ENCODE measurements at regions not wholly inside any gene's neighbourhood (a gene's known extent, or its start where the extent isn't known, plus 50 kb on each side); places are given as distances from the start of the nearest gene placed in this dataset.

DNA sequence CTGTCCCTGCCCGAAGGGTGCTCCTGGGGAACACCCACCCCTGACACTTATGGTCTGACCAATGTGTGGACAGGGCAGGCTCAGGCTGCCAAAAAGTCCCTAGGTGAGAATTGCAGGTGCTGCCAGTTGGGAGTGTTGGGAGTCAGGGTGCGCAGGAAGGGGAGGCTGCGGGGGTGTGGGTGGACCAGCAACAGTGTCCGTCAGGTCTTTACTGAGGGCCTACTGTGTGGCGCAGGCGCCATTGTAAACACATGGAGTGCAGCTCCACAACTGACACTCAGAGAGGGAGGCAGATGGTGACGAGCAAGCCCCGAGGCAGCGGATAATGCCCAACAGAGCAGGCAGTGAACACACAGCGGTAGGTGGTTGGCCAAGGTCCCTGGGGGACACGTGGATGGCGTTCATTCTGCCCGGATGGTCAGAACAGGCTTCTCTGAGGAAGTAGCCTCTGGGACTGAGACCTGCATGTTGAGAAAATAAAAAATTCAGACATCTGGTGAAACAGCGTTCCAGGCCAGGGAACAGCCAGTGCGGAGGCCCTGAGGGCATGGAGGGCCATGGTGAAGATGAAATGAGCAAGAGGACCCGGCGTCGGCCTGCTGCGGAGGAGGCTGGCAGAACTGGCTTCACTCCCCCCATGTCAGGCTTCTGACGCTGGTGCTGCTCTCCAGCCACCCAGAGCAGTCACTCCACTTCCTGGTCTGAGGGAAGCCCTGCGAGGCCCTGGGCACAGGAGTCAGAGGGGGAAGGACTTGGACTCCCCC lies 136.2 kb upstream of the ZBTB40 start:
- no peak for TF ChIP-seq EZH2 (IDR thresholded peaks at IDR 0.05; ENCODE audit: borderline replicate concordance, insufficient read depth, low read depth, low read length, poor library complexity, severe bottlenecking)
- TF ChIP-seq, protein P1, sequence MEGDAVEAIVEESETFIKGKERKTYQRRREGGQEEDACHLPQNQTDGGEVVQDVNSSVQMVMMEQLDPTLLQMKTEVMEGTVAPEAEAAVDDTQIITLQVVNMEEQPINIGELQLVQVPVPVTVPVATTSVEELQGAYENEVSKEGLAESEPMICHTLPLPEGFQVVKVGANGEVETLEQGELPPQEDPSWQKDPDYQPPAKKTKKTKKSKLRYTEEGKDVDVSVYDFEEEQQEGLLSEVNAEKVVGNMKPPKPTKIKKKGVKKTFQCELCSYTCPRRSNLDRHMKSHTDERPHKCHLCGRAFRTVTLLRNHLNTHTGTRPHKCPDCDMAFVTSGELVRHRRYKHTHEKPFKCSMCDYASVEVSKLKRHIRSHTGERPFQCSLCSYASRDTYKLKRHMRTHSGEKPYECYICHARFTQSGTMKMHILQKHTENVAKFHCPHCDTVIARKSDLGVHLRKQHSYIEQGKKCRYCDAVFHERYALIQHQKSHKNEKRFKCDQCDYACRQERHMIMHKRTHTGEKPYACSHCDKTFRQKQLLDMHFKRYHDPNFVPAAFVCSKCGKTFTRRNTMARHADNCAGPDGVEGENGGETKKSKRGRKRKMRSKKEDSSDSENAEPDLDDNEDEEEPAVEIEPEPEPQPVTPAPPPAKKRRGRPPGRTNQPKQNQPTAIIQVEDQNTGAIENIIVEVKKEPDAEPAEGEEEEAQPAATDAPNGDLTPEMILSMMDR (IDR thresholded peaks at IDR 0.05) = no peak
